Breast epithelium (tissue), 3 donors: ENCODE measurements at regions not wholly inside any gene's neighbourhood (a gene's known extent, or its start where the extent isn't known, plus 50 kb on each side); places are given as distances from the start of the nearest gene placed in this dataset.

Experiments
- CTCF ChIP-seq, 3 donors: fragments of 450-650 bp; IDR thresholded peaks; one replicate each; pipeline ENCODE4 v1.5.1; 2016 to 2017; ENCODE audit warnings: antibody characterized with exemption in 3 of 3, mild to moderate bottlenecking in 3 of 3, moderate library complexity in 3 of 3
- POLR2A ChIP-seq: fragments of 450-650 bp; IDR thresholded peaks from one replicate; pipeline ENCODE4 v1.6.1; 2016; ENCODE audit warnings: antibody characterized with exemption, mild to moderate bottlenecking, moderate library complexity
- POLR2AphosphoS5 ChIP-seq, 3 donors: sonication (generic); formaldehyde crosslinking; IDR thresholded peaks; one replicate each; pipeline ENCODE4 v1.6.1; 2017; ENCODE audit warnings: antibody characterized with exemption in 3 of 3

- TF ChIP-seq CTCF (IDR thresholded peaks at IDR 0.05), result no peak
- no peak for TF ChIP-seq POLR2AphosphoS5 (IDR thresholded peaks at IDR 0.05)
- TF ChIP-seq POLR2A, result no peak
Measured at GRCh38 chr15:61517335-61517734, 288.2 kb upstream of the RORA start.
